ENCODE measurements at regions not wholly inside any gene's neighbourhood (a gene's known extent, or its start where the extent isn't known, plus 50 kb on each side); places are given as distances from the start of the nearest gene placed in this dataset.
"Not testable (repeated sequence)": the region's sequence is repeated elsewhere in the genome, so short reads cannot be mapped to it uniquely, and the experiment has no call there.

- no peak overlapping the region for H3K4me3 Mint-ChIP-seq
- no peaks in the 10 kb centered on the region for H3K27me3 ChIP-seq (ENCODE audit: insufficient read depth, low read length)
These were observed 152.0 kb downstream of the KCNJ2 start for GRCh38 chr17:70321352-70321751.

GRCh38 chr17:70323269-70323668 lies 153.9 kb downstream of the KCNJ2 start:
- no peaks in the 10 kb centered on the region for H3K4me1 Mint-ChIP-seq
- no peak overlapping the region for H3K27ac Mint-ChIP-seq
- no peaks in the 10 kb centered on the region for H3K36me3 Mint-ChIP-seq
- ChIA-PET CTCF (ENCODE audit: partially characterized antibody) (no interaction called here), POLR2A (ENCODE audit: partially characterized antibody) (no interaction called here)
- H3K4me3 Mint-ChIP-seq, result no peak overlapping the region
- Histone ChIP-seq H3K27ac (ENCODE audit: low read depth, low read length) (no peak overlapping the region), H3K27me3 (ENCODE audit: insufficient read depth, low read length) (no peaks in the 10 kb centered on the region), H3K9me3 (ENCODE audit: control insufficient read depth in 1 of 2, low read length in 2 of 2) (no peaks in the 10 kb centered on the region), H3K36me3 (ENCODE audit: insufficient read depth, low read length) (no peaks in the 10 kb centered on the region), H3K4me1 (ENCODE audit: insufficient read depth, low read length) (no peaks in the 10 kb centered on the region), H3K4me3 (ENCODE audit: low read length in 2 of 2) (no peak overlapping the region)
- peaks cover 0 to 1% of the 10 kb centered on the region in 2 donors for H3K27me3 Mint-ChIP-seq
- H3K9me3 Mint-ChIP-seq, result peaks cover 0 to 7% (median 0%) of the 10 kb centered on the region in 8 donors
- no peak for DNase-seq
- intact Hi-C loops (cut with micrococcal nuclease), result no loop called here

More at GRCh38 chr17:70321352-70321751, 152.0 kb downstream of the KCNJ2 start:
- intact Hi-C loops (cut with micrococcal nuclease), result no loop called here
- Histone ChIP-seq H3K36me3 (ENCODE audit: insufficient read depth, low read length) (no peaks in the 10 kb centered on the region), H3K4me1 (ENCODE audit: insufficient read depth, low read length) (no peaks in the 10 kb centered on the region), H3K4me3 (ENCODE audit: low read length in 2 of 2) (no peak overlapping the region), H3K27ac (ENCODE audit: low read depth, low read length) (no peak overlapping the region), H3K9me3 (ENCODE audit: control insufficient read depth in 1 of 2, low read length in 2 of 2) (no peaks in the 10 kb centered on the region)
- Mint-ChIP-seq H3K4me1 (no peaks in the 10 kb centered on the region), H3K27me3 (peaks cover 0 to 1% of the 10 kb centered on the region in 2 donors), H3K9me3 (peaks cover 0 to 7% (median 0%) of the 10 kb centered on the region in 8 donors), H3K36me3 (no peaks in the 10 kb centered on the region), H3K27ac (no peak overlapping the region)
- no peak for DNase-seq
- ChIA-PET POLR2A (ENCODE audit: partially characterized antibody) (no interaction called here), CTCF (ENCODE audit: partially characterized antibody) (no interaction called here)

- Histone ChIP-seq H3K9me3 (ENCODE audit: control insufficient read depth in 1 of 2, low read length in 2 of 2) (no peaks in the 10 kb centered on the region), H3K36me3 (ENCODE audit: insufficient read depth, low read length) (no peaks in the 10 kb centered on the region), H3K27me3 (ENCODE audit: insufficient read depth, low read length) (no peaks in the 10 kb centered on the region), H3K4me1 (ENCODE audit: insufficient read depth, low read length) (no peaks in the 10 kb centered on the region), H3K4me3 (ENCODE audit: low read length in 2 of 2) (no peak overlapping the region), H3K27ac (ENCODE audit: low read depth, low read length) (no peak overlapping the region)
- POLR2A ChIA-PET (ENCODE audit: partially characterized antibody), result no interaction called here
- Mint-ChIP-seq H3K4me1 (no peaks in the 10 kb centered on the region), H3K27ac (no peak overlapping the region), H3K4me3 (no peak overlapping the region), H3K27me3 (peaks cover 0 to 1% of the 10 kb centered on the region in 2 donors), H3K36me3 (no peaks in the 10 kb centered on the region), H3K9me3 (peaks cover 0 to 8% (median 0%) of the 10 kb centered on the region in 8 donors)
- CTCF ChIA-PET (ENCODE audit: partially characterized antibody), result no interaction called here
- no peak for DNase-seq
- intact Hi-C loops (cut with micrococcal nuclease), result no loop called here
These were observed 154.7 kb downstream of the KCNJ2 start for GRCh38 chr17:70324031-70324430.

GRCh38 chr17:70327279-70327678 lies 157.9 kb downstream of the KCNJ2 start:
- Mint-ChIP-seq H3K36me3 (no peaks in the 10 kb centered on the region), H3K4me3 (no peak overlapping the region), H3K27ac (no peak overlapping the region), H3K9me3 (peaks cover 0 to 8% (median 1%) of the 10 kb centered on the region in 8 donors), H3K27me3 (no peaks in the 10 kb centered on the region), H3K4me1 (no peaks in the 10 kb centered on the region)
- Histone ChIP-seq H3K4me1 (ENCODE audit: insufficient read depth, low read length) (no peaks in the 10 kb centered on the region), H3K9me3 (ENCODE audit: control insufficient read depth in 1 of 2, low read length in 2 of 2) (no peaks in the 10 kb centered on the region), H3K4me3 (ENCODE audit: low read length in 2 of 2) (no peak overlapping the region), H3K27ac (ENCODE audit: low read depth, low read length) (no peak overlapping the region), H3K36me3 (ENCODE audit: insufficient read depth, low read length) (no peaks in the 10 kb centered on the region), H3K27me3 (ENCODE audit: insufficient read depth, low read length) (no peaks in the 10 kb centered on the region)
- CTCF ChIA-PET (ENCODE audit: partially characterized antibody), result no interaction called here
- intact Hi-C loops (cut with micrococcal nuclease), result no loop called here
- POLR2A ChIA-PET (ENCODE audit: partially characterized antibody), result no interaction called here
- DNase-seq, result no peak

- CTCF ChIA-PET (ENCODE audit: partially characterized antibody), result no interaction called here
- no peaks in the 10 kb centered on the region for H3K4me1 ChIP-seq (ENCODE audit: insufficient read depth, low read length)
- Mint-ChIP-seq H3K4me3 (no peak overlapping the region), H3K4me1 (no peaks in the 10 kb centered on the region), H3K27me3 (no peaks in the 10 kb centered on the region), H3K36me3 (no peaks in the 10 kb centered on the region), H3K9me3 (peaks cover 0 to 7% (median 1%) of the 10 kb centered on the region in 8 donors), H3K27ac (no peak overlapping the region)
- H3K4me3 ChIP-seq (ENCODE audit: low read length in 2 of 2), result no peak overlapping the region
- no peak overlapping the region for H3K27ac ChIP-seq (ENCODE audit: low read depth, low read length)
- no peaks in the 10 kb centered on the region for H3K27me3 ChIP-seq (ENCODE audit: insufficient read depth, low read length)
- H3K9me3 ChIP-seq (ENCODE audit: control insufficient read depth in 1 of 2, low read length in 2 of 2), result no peaks in the 10 kb centered on the region
- H3K36me3 ChIP-seq (ENCODE audit: insufficient read depth, low read length), result no peaks in the 10 kb centered on the region
- intact Hi-C loops (cut with micrococcal nuclease), result no loop called here
- POLR2A ChIA-PET (ENCODE audit: partially characterized antibody), result no interaction called here
- DNase-seq, result no peak
These were observed 158.4 kb downstream of the KCNJ2 start for GRCh38 chr17:70327723-70328122.

GRCh38 chr17:70329721-70330120 lies 160.4 kb downstream of the KCNJ2 start:
- no peak overlapping the region for H3K4me3 Mint-ChIP-seq
- intact Hi-C loops (cut with micrococcal nuclease), result no loop called here

GRCh38 chr17:70331066-70331465 lies 161.7 kb downstream of the KCNJ2 start:
- intact Hi-C loops (cut with micrococcal nuclease); DNase-seq; H3K27me3 ChIP-seq (ENCODE audit: insufficient read depth, low read length); H3K4me1 Mint-ChIP-seq; H3K4me3 Mint-ChIP-seq; CTCF ChIA-PET (ENCODE audit: partially characterized antibody); H3K36me3 ChIP-seq (ENCODE audit: insufficient read depth, low read length); H3K9me3 ChIP-seq (ENCODE audit: control insufficient read depth in 1 of 2, low read length in 2 of 2); POLR2A ChIA-PET (ENCODE audit: partially characterized antibody); H3K36me3 Mint-ChIP-seq; H3K4me3 ChIP-seq (ENCODE audit: low read length in 2 of 2); H3K27me3 Mint-ChIP-seq; H3K27ac Mint-ChIP-seq; H3K9me3 Mint-ChIP-seq; H3K27ac ChIP-seq (ENCODE audit: low read depth, low read length); H3K4me1 ChIP-seq (ENCODE audit: insufficient read depth, low read length): not testable (repeated sequence)

More at GRCh38 chr17:70329721-70330120, 160.4 kb downstream of the KCNJ2 start:
- H3K36me3 ChIP-seq (ENCODE audit: insufficient read depth, low read length), result no peaks in the 10 kb centered on the region
- no peaks in the 10 kb centered on the region for H3K9me3 ChIP-seq (ENCODE audit: control insufficient read depth in 1 of 2, low read length in 2 of 2)
- no peaks in the 10 kb centered on the region for H3K4me1 Mint-ChIP-seq
- H3K27ac Mint-ChIP-seq, result no peak overlapping the region
- peaks cover 0 to 6% (median 1%) of the 10 kb centered on the region in 8 donors for H3K9me3 Mint-ChIP-seq
- H3K27me3 Mint-ChIP-seq, result no peaks in the 10 kb centered on the region
- no peak overlapping the region for H3K4me3 ChIP-seq (ENCODE audit: low read length in 2 of 2)
- no peaks in the 10 kb centered on the region for H3K27me3 ChIP-seq (ENCODE audit: insufficient read depth, low read length)
- no peak for DNase-seq
- no peaks in the 10 kb centered on the region for H3K4me1 ChIP-seq (ENCODE audit: insufficient read depth, low read length)
- no peaks in the 10 kb centered on the region for H3K36me3 Mint-ChIP-seq
- ChIA-PET POLR2A (ENCODE audit: partially characterized antibody) (no interaction called here), CTCF (ENCODE audit: partially characterized antibody) (no interaction called here)
- H3K27ac ChIP-seq (ENCODE audit: low read depth, low read length), result no peak overlapping the region

Data from CD4-positive, alpha-beta memory T cell (primary cell).